ENCODE measurements at regions not wholly inside any gene's neighbourhood (a gene's known extent, or its start where the extent isn't known, plus 50 kb on each side); places are given as distances from the start of the nearest gene placed in this dataset.
A peak's percentile ranks its signal among the peaks of the same experiment; 100 is the strongest.

- no peak for DNase-seq (ENCODE audit: low read depth)
Measured at GRCh38 chr12:39125566-39125965, 220.2 kb upstream of the CPNE8 start.

- no peak for DNase-seq (ENCODE audit: low read depth)
Measured at GRCh38 chr12:39124768-39125167, 219.4 kb upstream of the CPNE8 start.

- DNase-seq (ENCODE audit: low read depth): no peak
Measured at GRCh38 chr12:39123580-39124253, 218.3 kb upstream of the CPNE8 start.

- no peak for DNase-seq (ENCODE audit: low read depth)
Measured at GRCh38 chr12:39122562-39123204, 217.3 kb upstream of the CPNE8 start.

- DNase-seq (ENCODE audit: low read depth): no peak
Measured at GRCh38 chr12:39116861-39117260, 211.5 kb upstream of the CPNE8 start.

GRCh38 chr12:39112064-39112463 lies 206.7 kb upstream of the CPNE8 start:
- DNase-seq (ENCODE audit: low read depth): no peak

GRCh38 chr12:39105111-39105510 lies 199.7 kb upstream of the CPNE8 start:
- no peak for DNase-seq (ENCODE audit: low read depth)

- peak; percentile 1 for DNase-seq (ENCODE audit: low read depth)
Measured at GRCh38 chr12:39103552-39104165, 198.3 kb upstream of the CPNE8 start.

- no peak for DNase-seq (ENCODE audit: low read depth)
Measured at GRCh38 chr12:39102474-39103209, 197.3 kb upstream of the CPNE8 start.

GRCh38 chr12:39095636-39096330 lies 190.4 kb upstream of the CPNE8 start:
- no peak for DNase-seq (ENCODE audit: low read depth)

GRCh38 chr12:39081910-39082309 lies 176.5 kb upstream of the CPNE8 start:
- no peak for DNase-seq (ENCODE audit: low read depth)

- no peak for DNase-seq (ENCODE audit: low read depth)
Measured at GRCh38 chr12:39077226-39077625, 171.8 kb upstream of the CPNE8 start.

GRCh38 chr12:39074063-39074462 lies 168.7 kb upstream of the CPNE8 start:
- DNase-seq (ENCODE audit: low read depth): no peak

- DNase-seq (ENCODE audit: low read depth): no peak
Measured at GRCh38 chr12:39072658-39073057, 167.3 kb upstream of the CPNE8 start.

- no peak for DNase-seq (ENCODE audit: low read depth)
Measured at GRCh38 chr12:39071611-39072010, 166.2 kb upstream of the CPNE8 start.

- DNase-seq (ENCODE audit: low read depth): no peak
Measured at GRCh38 chr12:39070775-39071174, 165.4 kb upstream of the CPNE8 start.

- DNase-seq (ENCODE audit: low read depth): no peak
Measured at GRCh38 chr12:39065455-39065854, 160.1 kb upstream of the CPNE8 start.

- DNase-seq (ENCODE audit: low read depth): no peak
Measured at GRCh38 chr12:39064708-39065107, 159.3 kb upstream of the CPNE8 start.

- no peak for DNase-seq (ENCODE audit: low read depth)
Measured at GRCh38 chr12:39062266-39062996, 157.0 kb upstream of the CPNE8 start.

- no peak for DNase-seq (ENCODE audit: low read depth)
Measured at GRCh38 chr12:39061576-39061975, 156.2 kb upstream of the CPNE8 start.

GRCh38 chr12:39048395-39048794 lies 143.0 kb upstream of the CPNE8 start:
- DNase-seq (ENCODE audit: low read depth): no peak

Data from activated T-cell treated with anti-CD3 and anti-CD28 coated beads for 24 hours (primary cell).